CD4-positive, alpha-beta T cell treated with Interleukin-12 subunit alpha and Interleukin-12 subunit beta, for 1 hour (primary cell): ENCODE measurements at regions not wholly inside any gene's neighbourhood (a gene's known extent, or its start where the extent isn't known, plus 50 kb on each side); places are given as distances from the start of the nearest gene placed in this dataset.

Experiments used
- DNase-seq: peaks from one replicate; pipeline ENCODE4 v3.0.0-alpha.2; 2020

DNA sequence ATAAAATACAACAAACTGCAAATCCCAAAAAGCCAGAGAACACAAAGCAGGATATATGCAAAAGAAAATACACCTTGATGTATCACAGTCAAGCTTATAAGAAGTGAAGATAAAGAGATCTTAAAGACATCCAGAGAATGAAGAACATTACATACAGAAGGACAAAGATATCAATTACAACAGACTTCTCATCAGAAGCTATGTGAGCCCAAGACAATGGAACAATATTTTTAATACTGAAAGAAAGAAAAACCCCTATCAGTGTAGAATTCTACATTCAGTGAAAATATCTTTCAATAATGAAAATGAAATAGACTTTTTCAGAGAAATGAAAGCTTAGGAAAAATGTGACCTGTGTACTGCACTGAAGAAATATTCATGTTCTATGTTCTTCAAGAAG lies 104.5 kb upstream of the PHACTR3 start:
- DNase-seq, result no peak

GRCh38 chr20:59508729-59509128 lies 95.6 kb upstream of the PHACTR3 start:
- DNase-seq, result no peak

GRCh38 chr20:59512651-59513050 lies 91.7 kb upstream of the PHACTR3 start:
- DNase-seq, result no peak

DNA sequence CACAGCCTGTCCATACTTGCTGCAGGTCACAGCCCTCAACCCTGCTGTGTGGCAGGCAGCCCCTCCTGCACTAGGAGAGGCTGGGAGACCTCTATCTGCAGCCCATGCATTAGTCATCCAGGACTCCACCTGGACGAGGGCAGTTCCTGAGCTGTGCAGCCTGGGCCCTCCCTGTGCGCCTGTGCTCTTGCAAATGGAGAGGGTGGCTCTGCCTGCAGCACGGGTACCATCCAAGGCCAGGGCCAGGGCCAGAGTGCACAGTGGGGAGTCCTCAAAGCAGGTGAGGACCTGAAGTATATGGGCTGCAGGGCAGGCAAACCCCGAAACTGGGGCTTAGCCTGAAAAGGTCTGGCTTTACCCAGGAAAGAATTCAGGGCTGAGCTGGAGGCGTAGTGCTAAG lies 89.8 kb upstream of the PHACTR3 start:
- DNase-seq, result no peak

- no peak for DNase-seq
Observed at GRCh38 chr20:59515013-59515905, 89.1 kb upstream of the PHACTR3 start.

GRCh38 chr20:59515906-59516209 lies 88.5 kb upstream of the PHACTR3 start:
- no peak for DNase-seq

DNA sequence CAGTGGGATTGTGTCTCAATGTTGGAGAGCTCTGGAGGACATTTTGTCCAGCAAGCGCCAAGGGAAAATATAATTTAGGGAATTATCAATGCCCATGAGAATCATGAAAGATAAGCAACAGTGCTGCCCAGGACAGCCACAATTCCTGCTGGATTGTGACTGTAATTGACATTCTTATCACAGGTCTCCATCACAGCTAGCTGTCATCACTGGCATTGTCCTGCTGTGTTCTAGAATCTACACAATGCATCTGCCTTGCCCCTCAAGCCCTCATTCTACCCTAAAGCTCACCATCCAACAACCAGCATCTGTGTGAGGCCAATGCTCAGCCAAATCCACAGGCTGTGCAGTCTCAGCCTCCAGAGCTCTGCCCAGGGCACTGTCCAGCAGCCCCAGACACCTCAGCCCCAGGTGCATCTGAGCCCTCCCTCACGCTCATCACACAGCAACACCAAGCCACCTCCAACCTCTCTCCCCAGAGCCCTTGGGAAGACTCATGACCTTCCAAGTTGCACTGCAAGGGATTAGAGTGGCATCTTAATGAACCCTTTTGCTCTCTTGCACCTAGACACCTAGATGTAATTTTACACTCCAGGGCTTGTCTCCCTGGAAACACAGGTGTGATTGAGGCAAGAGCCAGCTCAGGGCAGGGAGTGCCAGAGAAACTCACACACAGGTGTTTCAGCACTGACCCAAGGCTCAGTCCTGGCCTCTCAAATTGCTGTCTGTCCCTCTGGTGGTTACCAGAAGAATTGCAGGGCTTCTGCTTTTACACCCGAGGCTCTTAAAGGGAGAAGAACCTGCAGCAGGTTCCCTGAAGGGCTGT lies 85.2 kb upstream of the PHACTR3 start:
- peak; percentile 47 for DNase-seq

- no peak for DNase-seq
Observed at GRCh38 chr20:59519707-59520014, 84.7 kb upstream of the PHACTR3 start.

- no peak for DNase-seq
Observed at GRCh38 chr20:59520814-59521213, 83.5 kb upstream of the PHACTR3 start.

DNA sequence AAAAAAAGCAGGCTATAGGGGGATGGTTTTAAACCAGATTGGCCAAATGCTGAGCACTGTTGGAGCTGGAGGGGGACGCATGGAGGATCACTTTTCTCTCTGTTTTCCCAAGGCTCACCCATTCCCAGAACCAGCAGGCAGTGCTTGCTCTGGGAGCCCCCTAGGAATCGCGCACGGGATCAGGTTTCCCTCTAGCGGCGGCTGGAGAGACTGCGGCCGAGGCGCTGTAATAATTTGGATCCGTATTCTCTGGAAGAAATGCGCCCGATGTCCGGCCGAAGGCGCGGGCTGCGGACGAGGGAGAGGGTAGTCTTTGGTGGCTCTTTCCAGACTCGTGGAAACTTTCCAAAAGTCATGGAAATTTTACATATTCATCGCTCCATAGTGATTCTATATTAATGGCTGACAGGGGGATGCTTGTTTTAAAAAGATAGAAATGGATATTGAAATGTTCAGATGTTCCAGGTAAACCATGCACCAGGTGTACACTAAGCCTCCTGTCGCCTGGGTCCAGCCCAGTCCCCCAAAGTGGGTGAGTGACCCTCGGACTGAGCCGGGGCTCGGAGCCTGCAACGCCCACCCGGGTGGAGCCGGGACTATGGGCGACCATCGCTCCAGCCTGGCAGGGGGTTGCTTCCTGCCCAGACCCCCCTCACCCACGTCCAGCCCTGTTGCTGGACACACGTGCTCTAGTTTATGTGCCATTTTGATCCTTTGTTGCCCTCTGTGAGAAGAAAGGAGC lies 78.7 kb upstream of the PHACTR3 start:
- DNase-seq, result no peak

- DNase-seq, result no peak
Observed at GRCh38 chr20:59526242-59527225, 77.8 kb upstream of the PHACTR3 start.

GRCh38 chr20:59530782-59531181 lies 73.6 kb upstream of the PHACTR3 start:
- no peak for DNase-seq

DNA sequence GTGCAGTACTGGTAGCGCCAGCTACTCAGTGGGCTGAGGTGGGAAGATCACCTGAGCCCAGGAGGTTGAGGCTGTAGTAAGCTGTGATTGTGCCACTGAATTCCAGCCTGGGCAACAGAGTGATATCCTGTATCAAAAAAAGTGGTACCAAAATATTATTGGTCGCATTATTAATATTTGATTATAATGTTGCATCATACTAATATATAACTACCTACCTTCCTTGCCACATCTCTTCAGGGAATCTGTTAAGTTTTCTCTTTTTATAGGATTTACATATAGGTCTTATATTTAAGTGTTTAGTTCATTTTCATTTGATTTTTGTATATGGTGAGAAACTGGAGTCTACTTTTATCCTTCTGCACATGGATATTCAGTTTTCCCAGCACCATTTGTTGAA lies 66.3 kb upstream of the PHACTR3 start:
- DNase-seq, result no peak

GRCh38 chr20:59547596-59547995 lies 56.7 kb upstream of the PHACTR3 start:
- no peak for DNase-seq
